Epithelial cell of esophagus (primary cell): ENCODE measurements at regions not wholly inside any gene's neighbourhood (a gene's known extent, or its start where the extent isn't known, plus 50 kb on each side); places are given as distances from the start of the nearest gene placed in this dataset.

Experiments used
- DNase-seq: peaks from one replicate; pipeline ENCODE4 v3.0.0; 2010; ENCODE audit warnings: low read depth
- H3K4me3 ChIP-seq: 2 replicates; pipeline ENCODE4 v1.5.1; 2011; ENCODE audit warnings: mild to moderate bottlenecking, low read length, control low read depth
- CTCF ChIP-seq: IDR thresholded peaks from 2 replicates; pipeline ENCODE4 v1.5.1; 2011; ENCODE audit warnings: low read depth, mild to moderate bottlenecking, low read length, control low read depth, inconsistent platforms; ENCODE audit not compliant: insufficient read depth; ENCODE audit errors: missing control alignments

DNA sequence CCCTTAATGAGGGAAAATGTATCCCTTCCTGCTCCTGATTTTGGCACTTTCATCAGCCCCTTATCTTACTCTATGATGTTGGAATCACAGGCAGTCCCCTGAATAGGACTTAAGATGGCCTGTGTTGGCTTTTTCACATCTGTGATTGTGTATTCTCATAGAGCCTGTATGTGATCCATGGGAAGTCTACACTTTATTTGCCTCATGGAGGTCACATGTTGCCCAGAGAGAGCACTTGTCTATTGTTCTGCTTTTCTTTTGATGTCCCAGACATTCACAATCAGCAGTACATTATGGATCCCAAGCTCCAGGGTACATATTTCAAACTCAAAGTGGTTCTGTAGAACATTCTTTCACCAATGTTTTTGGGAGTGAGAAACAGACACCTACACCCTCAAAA lies 885.2 kb upstream of the ADGRL2 start:
- no peak for DNase-seq
- no peak overlapping the region for H3K4me3 ChIP-seq
- no peak for TF ChIP-seq CTCF

DNA sequence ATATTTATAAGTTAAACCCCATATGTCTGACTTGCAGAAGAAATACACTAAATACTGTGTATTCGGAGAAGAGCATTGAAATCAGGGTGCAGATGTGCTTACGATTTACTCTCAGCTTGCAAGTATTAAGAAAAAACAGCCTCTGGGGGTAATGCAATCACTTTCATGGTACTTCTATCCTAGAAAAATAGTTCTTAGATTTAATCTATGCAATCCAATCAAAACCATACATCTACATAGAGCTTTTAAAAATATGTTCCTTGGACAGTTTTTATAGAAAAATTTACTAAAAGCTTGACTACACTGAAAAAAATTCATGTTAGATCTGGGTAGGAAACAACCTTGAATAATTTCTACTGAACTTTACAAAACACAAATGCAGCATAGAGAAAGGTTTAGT lies 890.3 kb upstream of the ADGRL2 start:
- no peak overlapping the region for H3K4me3 ChIP-seq
- DNase-seq: no peak
- TF ChIP-seq CTCF: no peak

DNA sequence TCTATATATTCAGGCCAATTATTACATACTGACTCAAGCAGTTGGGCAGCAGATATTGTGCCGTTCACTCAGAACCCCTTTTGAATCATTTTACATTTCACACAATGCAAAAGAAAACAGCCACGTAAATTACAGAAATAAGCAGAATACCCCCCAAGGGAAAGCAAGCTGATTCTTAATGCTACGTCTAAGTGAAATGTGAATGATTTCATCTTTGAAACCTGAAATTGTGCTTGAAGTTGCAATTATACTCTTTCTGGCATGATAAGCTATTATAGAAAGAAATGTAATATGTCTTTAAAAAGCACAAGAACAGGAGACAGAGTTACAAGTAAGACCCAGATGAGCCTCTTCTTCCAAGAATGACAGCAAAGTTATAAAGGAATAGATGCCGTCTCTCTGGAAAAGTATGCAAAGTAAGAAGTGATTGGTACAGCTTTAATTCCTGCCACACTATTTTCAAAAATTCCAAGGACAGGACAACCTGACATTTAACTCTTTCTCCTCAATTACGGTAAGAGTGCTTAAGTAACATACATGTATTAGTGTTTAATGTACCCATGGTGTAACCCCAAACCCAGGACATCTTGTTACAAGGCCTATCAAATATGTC lies 891.5 kb upstream of the ADGRL2 start:
- no peak for TF ChIP-seq CTCF
- no peak for DNase-seq
- no peak overlapping the region for H3K4me3 ChIP-seq

DNA sequence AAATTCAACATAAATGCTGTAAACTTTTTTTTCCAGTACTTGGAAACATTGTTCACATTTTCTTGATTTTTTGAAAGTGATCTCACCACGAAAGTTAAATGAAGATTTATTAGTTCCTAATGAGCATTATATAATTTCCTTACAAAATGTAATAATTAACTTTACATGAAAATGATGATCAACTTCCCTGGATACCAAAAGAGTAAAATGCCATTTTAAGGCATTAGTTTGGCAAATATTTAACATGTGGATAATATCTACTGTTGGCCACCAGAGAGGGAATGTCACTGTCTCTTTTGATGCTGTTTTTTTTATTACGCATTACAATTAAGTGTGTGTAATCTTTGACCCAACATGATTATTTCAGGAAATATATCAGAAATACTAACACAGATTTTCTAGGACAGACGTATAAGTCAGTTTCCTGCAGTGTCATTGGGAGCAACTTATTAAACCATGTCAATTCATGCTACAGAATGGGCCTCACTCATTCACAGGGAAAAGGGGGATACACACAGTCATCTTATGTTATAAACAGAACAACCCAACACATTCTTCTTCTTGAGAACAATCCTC lies 903.9 kb upstream of the ADGRL2 start:
- TF ChIP-seq CTCF: no peak
- no peak for DNase-seq
- no peak overlapping the region for H3K4me3 ChIP-seq

- no peak for TF ChIP-seq CTCF
- no peak overlapping the region for H3K4me3 ChIP-seq
- DNase-seq: no peak
Measured at GRCh38 chr1:80894921-80895320, 905.8 kb upstream of the ADGRL2 start.

DNA sequence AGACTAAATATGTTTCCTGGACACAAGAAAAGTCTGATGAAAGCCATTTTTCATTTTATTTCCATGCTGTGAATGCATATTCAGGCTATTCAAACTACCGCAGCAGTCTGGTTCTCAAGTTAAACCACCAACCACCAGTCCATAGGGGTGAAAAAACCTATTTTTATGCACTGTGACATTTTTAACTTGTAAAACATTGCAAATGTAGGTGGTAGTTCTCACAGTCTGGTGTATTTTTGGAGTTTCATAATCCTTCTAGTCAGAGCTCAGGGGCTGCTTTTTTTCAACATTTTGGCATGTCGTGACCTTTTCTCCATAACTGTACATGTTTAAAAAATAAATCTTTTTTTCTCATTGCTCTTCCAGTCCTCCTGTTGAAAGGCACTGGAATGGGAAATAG lies 907.6 kb upstream of the ADGRL2 start:
- no peak for DNase-seq
- TF ChIP-seq CTCF: no peak
- H3K4me3 ChIP-seq: no peak overlapping the region

GRCh38 chr1:80892539-80892938 lies 908.2 kb upstream of the ADGRL2 start:
- DNase-seq: no peak
- TF ChIP-seq CTCF: no peak
- H3K4me3 ChIP-seq: no peak overlapping the region
